ENCODE measurements at regions not wholly inside any gene's neighbourhood (a gene's known extent, or its start where the extent isn't known, plus 50 kb on each side); places are given as distances from the start of the nearest gene placed in this dataset.

DNA sequence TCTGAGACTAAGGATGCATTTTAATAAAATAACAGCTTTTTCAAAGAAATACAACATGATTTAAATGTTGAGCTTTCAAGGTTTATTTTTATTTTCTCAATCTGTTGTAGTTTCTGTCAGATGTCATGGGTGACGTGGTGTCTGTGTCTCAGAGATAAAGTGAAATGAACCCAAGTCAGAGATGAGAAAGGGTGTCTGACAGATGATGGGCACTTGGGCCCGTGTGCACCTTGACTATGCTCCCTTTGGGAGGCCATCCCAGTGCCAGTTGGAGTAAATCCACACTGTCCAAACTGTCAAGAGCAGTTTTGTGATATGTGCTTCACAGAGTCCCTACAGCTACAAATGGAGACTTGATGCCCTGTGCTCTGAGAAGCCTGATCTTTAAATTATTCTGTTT lies 536.9 kb upstream of the FAM174A start:
- DNase-seq (ENCODE audit: low read depth, low spot score), result no peak
- Histone ChIP-seq H3K4me3 (replicated peaks in 1 of 2; ENCODE audit: low read depth in 1 of 2, low read length in 2 of 2) (no peak overlapping the region), H2AFZ (ENCODE audit: low read depth, low read length, poor library complexity, severe bottlenecking) (no peak overlapping the region), H3K27ac (ENCODE audit: low read depth, low read length) (no peak overlapping the region), H3K4me2 (ENCODE audit: low read length) (no peak overlapping the region), H3K79me2 (ENCODE audit: insufficient read depth, low read length) (no peaks in the 10 kb centered on the region), H3K27me3 (ENCODE audit: insufficient read depth, low read length) (no peaks in the 10 kb centered on the region; the same call in 1 of the 2 replicates), H3K9me3 (ENCODE audit: control insufficient read depth in 1 of 2, insufficient read depth in 1 of 2, low read depth in 1 of 2, low read length in 2 of 2) (no peaks in the 10 kb centered on the region), H3K9ac (ENCODE audit: low read length) (no peak overlapping the region), H3K9me2 (ENCODE audit: insufficient read depth) (0 out of 2 replicates have a peak, but pooled peaks cover 3% of the 10 kb centered on the region), H4K20me1 (ENCODE audit: insufficient read depth) (no peaks in the 10 kb centered on the region), H3K36me3 (ENCODE audit: control insufficient read depth in 1 of 2, insufficient read depth in 2 of 2, low read length in 2 of 2) (no peaks in the 10 kb centered on the region), H3K4me1 (ENCODE audit: control insufficient read depth in 1 of 2, insufficient read depth in 2 of 2, low read length in 2 of 2) (no peaks in the 10 kb centered on the region)
- ChIA-PET CTCF (no interaction called here), RAD21 (ENCODE audit: low non-redundant PET in 1 of 2, low total read pairs in 2 of 2, uncharacterized antibody in 2 of 2, unreplicated experiment in 2 of 2) (no interaction called here), POLR2A (no interaction called here)
- intact Hi-C loops (cut with micrococcal nuclease), result no loop called here
- TF ChIP-seq RAD21 (IDR thresholded peaks at IDR 0.05; ENCODE audit: low read depth) (no peak), CEBPB (IDR thresholded peaks at IDR 0.05; ENCODE audit: low read depth) (no peak), EZH2phosphoT487 (IDR thresholded peaks at IDR 0.05; ENCODE audit: borderline replicate concordance) (no peak), CBX3 (IDR thresholded peaks at IDR 0.05; ENCODE audit: low read depth) (no peak), ELF1 (IDR thresholded peaks at IDR 0.05; ENCODE audit: borderline replicate concordance, low read depth) (no peak), SRF (IDR thresholded peaks at IDR 0.05; ENCODE audit: low read depth) (no peak), POLR2A (IDR thresholded peaks at IDR 0.05; ENCODE audit: borderline replicate concordance, extremely low read depth, insufficient read depth, insufficient read length) (no peak), YY1 (IDR thresholded peaks at IDR 0.05; ENCODE audit: extremely low read depth, insufficient replicate concordance, low read depth, low read length) (no peak), SP1 (IDR thresholded peaks at IDR 0.05; ENCODE audit: low read depth) (no peak), ZNF274 (IDR thresholded peaks at IDR 0.05; ENCODE audit: low read depth, low read length) (no peak)
- TF ChIP-seq, protein P1, sequence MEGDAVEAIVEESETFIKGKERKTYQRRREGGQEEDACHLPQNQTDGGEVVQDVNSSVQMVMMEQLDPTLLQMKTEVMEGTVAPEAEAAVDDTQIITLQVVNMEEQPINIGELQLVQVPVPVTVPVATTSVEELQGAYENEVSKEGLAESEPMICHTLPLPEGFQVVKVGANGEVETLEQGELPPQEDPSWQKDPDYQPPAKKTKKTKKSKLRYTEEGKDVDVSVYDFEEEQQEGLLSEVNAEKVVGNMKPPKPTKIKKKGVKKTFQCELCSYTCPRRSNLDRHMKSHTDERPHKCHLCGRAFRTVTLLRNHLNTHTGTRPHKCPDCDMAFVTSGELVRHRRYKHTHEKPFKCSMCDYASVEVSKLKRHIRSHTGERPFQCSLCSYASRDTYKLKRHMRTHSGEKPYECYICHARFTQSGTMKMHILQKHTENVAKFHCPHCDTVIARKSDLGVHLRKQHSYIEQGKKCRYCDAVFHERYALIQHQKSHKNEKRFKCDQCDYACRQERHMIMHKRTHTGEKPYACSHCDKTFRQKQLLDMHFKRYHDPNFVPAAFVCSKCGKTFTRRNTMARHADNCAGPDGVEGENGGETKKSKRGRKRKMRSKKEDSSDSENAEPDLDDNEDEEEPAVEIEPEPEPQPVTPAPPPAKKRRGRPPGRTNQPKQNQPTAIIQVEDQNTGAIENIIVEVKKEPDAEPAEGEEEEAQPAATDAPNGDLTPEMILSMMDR (IDR thresholded peaks at IDR 0.05 in 2 of 3, conservative IDR thresholded peaks at IDR 0.05 in 1 of 3; ENCODE audit: borderline replicate concordance in 1 of 3, insufficient read depth in 1 of 3, low read depth in 2 of 3, low read length in 2 of 3), result no peak
- TF ChIP-seq, protein P2, sequence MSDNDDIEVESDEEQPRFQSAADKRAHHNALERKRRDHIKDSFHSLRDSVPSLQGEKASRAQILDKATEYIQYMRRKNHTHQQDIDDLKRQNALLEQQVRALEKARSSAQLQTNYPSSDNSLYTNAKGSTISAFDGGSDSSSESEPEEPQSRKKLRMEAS (IDR thresholded peaks at IDR 0.05), result no peak
- BruUV-seq (replicated peaks), result no TSS peak
- no peak for ATAC-seq
